ENCODE measurements at regions not wholly inside any gene's neighbourhood (a gene's known extent, or its start where the extent isn't known, plus 50 kb on each side); places are given as distances from the start of the nearest gene placed in this dataset.

DNA sequence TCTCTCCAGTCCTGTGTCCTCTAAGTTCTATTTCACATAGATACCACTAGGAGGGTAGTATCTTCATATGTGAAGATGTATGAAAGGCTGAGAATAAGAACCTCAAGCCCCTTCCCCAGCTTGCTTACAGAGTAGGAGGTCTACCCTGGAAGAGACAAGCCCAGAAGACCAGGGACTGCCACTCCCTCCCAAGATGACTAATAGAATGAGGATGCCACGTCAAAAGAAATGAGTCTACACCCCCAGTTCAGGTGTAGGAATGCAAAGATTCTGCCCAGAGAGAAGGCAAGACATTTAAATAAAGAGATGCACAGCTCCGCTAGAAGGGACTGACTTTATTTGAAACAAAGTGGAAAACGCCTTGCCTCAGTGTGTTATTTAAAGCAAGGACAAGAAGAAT lies 1006.0 kb upstream of the USP15 start:
- TF ChIP-seq POLR2A (IDR thresholded peaks at IDR 0.05) (no peak), EP300 (IDR thresholded peaks at IDR 0.05) (no peak), POLR2AphosphoS5 (IDR thresholded peaks at IDR 0.05) (no peak)
- TF ChIP-seq, protein P1, sequence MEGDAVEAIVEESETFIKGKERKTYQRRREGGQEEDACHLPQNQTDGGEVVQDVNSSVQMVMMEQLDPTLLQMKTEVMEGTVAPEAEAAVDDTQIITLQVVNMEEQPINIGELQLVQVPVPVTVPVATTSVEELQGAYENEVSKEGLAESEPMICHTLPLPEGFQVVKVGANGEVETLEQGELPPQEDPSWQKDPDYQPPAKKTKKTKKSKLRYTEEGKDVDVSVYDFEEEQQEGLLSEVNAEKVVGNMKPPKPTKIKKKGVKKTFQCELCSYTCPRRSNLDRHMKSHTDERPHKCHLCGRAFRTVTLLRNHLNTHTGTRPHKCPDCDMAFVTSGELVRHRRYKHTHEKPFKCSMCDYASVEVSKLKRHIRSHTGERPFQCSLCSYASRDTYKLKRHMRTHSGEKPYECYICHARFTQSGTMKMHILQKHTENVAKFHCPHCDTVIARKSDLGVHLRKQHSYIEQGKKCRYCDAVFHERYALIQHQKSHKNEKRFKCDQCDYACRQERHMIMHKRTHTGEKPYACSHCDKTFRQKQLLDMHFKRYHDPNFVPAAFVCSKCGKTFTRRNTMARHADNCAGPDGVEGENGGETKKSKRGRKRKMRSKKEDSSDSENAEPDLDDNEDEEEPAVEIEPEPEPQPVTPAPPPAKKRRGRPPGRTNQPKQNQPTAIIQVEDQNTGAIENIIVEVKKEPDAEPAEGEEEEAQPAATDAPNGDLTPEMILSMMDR (IDR thresholded peaks at IDR 0.05): no peak
